GM23338 (cell line): ENCODE measurements at regions not wholly inside any gene's neighbourhood (a gene's known extent, or its start where the extent isn't known, plus 50 kb on each side); places are given as distances from the start of the nearest gene placed in this dataset.
A peak's percentile ranks its signal among the peaks of the same experiment; 100 is the strongest.

Experiments used
- ATAC-seq: fragments of 200-7000 bp; cut with Tn5 transposase; 3 replicates; pipeline ENCODE4 v1.9.1; 2020
- DNase-seq: peaks from one replicate; pipeline ENCODE4 v3.0.0-alpha.2; 2015; ENCODE audit warnings: low spot score
- H2AFZ ChIP-seq: fragments of 200-600 bp; sonication (generic); 2 replicates; pipeline ENCODE4 v1.8.0; 2016; ENCODE audit warnings: antibody characterized with exemption, mild to moderate bottlenecking, moderate library complexity
- H3F3A ChIP-seq: fragments of 200-600 bp; sonication (generic); replicated peaks from 2 replicates; pipeline ENCODE4 v1.8.0; 2017; ENCODE audit warnings: antibody characterized with exemption, mixed run types, low read depth
- H3K27ac ChIP-seq: fragments of 200-600 bp; sonication (generic); 2 replicates; pipeline ENCODE4 v1.6.1; 2016; ENCODE audit warnings: low read depth
- H3K27me3 ChIP-seq: fragments of 200-600 bp; sonication (generic); 2 replicates; pipeline ENCODE4 v1.8.0; 2016; ENCODE audit warnings: mild to moderate bottlenecking, mixed run types, moderate library complexity; ENCODE audit not compliant: insufficient read depth
- H3K36me3 ChIP-seq: fragments of 200-600 bp; sonication (generic); 2 replicates; pipeline ENCODE4 v1.8.0; 2016; ENCODE audit warnings: mild to moderate bottlenecking; ENCODE audit not compliant: insufficient read depth
- H3K4me1 ChIP-seq: fragments of 200-600 bp; sonication (generic); 2 replicates; pipeline ENCODE4 v1.8.0; 2016; ENCODE audit warnings: mild to moderate bottlenecking, moderate library complexity; ENCODE audit not compliant: insufficient read depth
- H3K4me2 ChIP-seq: fragments of 200-600 bp; sonication (generic); 2 replicates; pipeline ENCODE4 v1.7.1; 2017; ENCODE audit warnings: mixed run types
- H3K4me3 ChIP-seq: fragments of 200-600 bp; sonication (generic); 2 replicates; pipeline ENCODE4 v1.6.1; 2016; ENCODE audit warnings: mixed run types
- H3K79me2 ChIP-seq: fragments of 200-600 bp; sonication (generic); replicated peaks from 2 replicates; pipeline ENCODE4 v1.8.0; 2017; ENCODE audit warnings: mild to moderate bottlenecking; ENCODE audit not compliant: insufficient read depth
- H3K9me2 ChIP-seq: fragments of 200-600 bp; sonication (generic); 2 replicates; pipeline ENCODE4 v1.8.0; 2017; ENCODE audit not compliant: insufficient read depth
- H4K20me1 ChIP-seq: fragments of 200-600 bp; sonication (generic); replicated peaks from 2 replicates; pipeline ENCODE4 v1.8.0; 2017; ENCODE audit warnings: mild to moderate bottlenecking; ENCODE audit not compliant: insufficient read depth
- H3K27ac Mint-ChIP-seq: 2 replicates; pipeline ENCODE4 v1.8.0; 2020; ENCODE audit warnings: inconsistent platforms, mild to moderate bottlenecking, moderate library complexity, mixed read lengths
- H3K27me3 Mint-ChIP-seq: 3 replicates; pipeline ENCODE4 v1.8.0; 2022; ENCODE audit warnings: low read depth, mild to moderate bottlenecking, moderate library complexity, mixed read lengths, inconsistent platforms; ENCODE audit not compliant: insufficient read depth, poor library complexity
- H3K36me3 Mint-ChIP-seq: 3 replicates; pipeline ENCODE4 v1.8.0; 2021; ENCODE audit warnings: low read depth, mild to moderate bottlenecking, inconsistent platforms, moderate library complexity, mixed read lengths
- H3K4me1 Mint-ChIP-seq: 3 replicates; pipeline ENCODE4 v1.8.0; 2020; ENCODE audit warnings: mild to moderate bottlenecking, inconsistent platforms, mixed read lengths
- H3K4me3 Mint-ChIP-seq: 3 replicates; pipeline ENCODE4 v1.8.0; 2021; ENCODE audit warnings: moderate library complexity, mild to moderate bottlenecking, inconsistent platforms, mixed read lengths
- H3K9me3 Mint-ChIP-seq: 3 replicates; pipeline ENCODE4 v1.8.0; 2020; ENCODE audit warnings: moderate library complexity, mild to moderate bottlenecking, inconsistent platforms, mixed read lengths
- CTCF ChIP-seq, 2 experiments: fragments of 200-600 bp in 1 of 2; sonication (generic) in 1 of 2; conservative IDR thresholded peaks; 2 replicates each; pipeline versions ENCODE4 v1.5.1 to v1.6.1; 2016 to 2017; ENCODE audit warnings: antibody characterized with exemption in 2 of 2, low read depth in 2 of 2, mild to moderate bottlenecking in 2 of 2, moderate library complexity in 1 of 2
- ETS1 ChIP-seq: IDR thresholded peaks from 2 replicates; pipeline ENCODE4 v1.6.1; 2016; ENCODE audit warnings: antibody characterized with exemption
- EZH2 ChIP-seq: fragments of 200-600 bp; sonication (generic); IDR thresholded peaks from one replicate; pipeline ENCODE4 v1.8.0; 2017; ENCODE audit warnings: antibody characterized with exemption, mild to moderate bottlenecking, low read depth; ENCODE audit not compliant: unreplicated experiment
- EZH2phosphoT487 ChIP-seq: fragments of 200-600 bp; sonication (generic); IDR thresholded peaks from one replicate; pipeline ENCODE4 v1.8.1; 2018; ENCODE audit warnings: antibody characterized with exemption; ENCODE audit not compliant: unreplicated experiment
- JUNB ChIP-seq: IDR thresholded peaks from one replicate; pipeline ENCODE4 v1.6.1; 2016; ENCODE audit warnings: antibody characterized with exemption; ENCODE audit not compliant: unreplicated experiment
- NANOG ChIP-seq: IDR thresholded peaks from 2 replicates; pipeline ENCODE4 v1.6.1; 2016; ENCODE audit warnings: antibody characterized with exemption, borderline replicate concordance
- POLR2AphosphoS5 ChIP-seq: IDR thresholded peaks from 2 replicates; pipeline ENCODE4 v1.6.1; 2016; ENCODE audit warnings: antibody characterized with exemption, low read depth
- STAT1 ChIP-seq: IDR thresholded peaks from one replicate; pipeline ENCODE4 v1.6.1; 2016; ENCODE audit warnings: antibody characterized with exemption; ENCODE audit not compliant: unreplicated experiment
- ZNF114 ChIP-seq: fragments of 250-450 bp; sonication (Bioruptor Pico); IDR thresholded peaks from 2 replicates; pipeline ENCODE4 v1.5.0; 2020; ENCODE audit warnings: mild to moderate bottlenecking, moderate library complexity
- ZNF331 ChIP-seq: fragments of 250-450 bp; sonication (Bioruptor Pico); IDR thresholded peaks from 2 replicates; pipeline ENCODE4 v1.5.0; 2020; ENCODE audit warnings: low read depth, mild to moderate bottlenecking, moderate library complexity
- ZNF462 ChIP-seq: fragments of 250-450 bp; sonication (Bioruptor Pico); IDR thresholded peaks from 2 replicates; pipeline ENCODE4 v1.5.0; 2020; ENCODE audit warnings: mild to moderate bottlenecking, moderate library complexity

GRCh38 chr15:35689266-35689665, 143.3 kb upstream of the DPH6 start (continued):
- no peak for TF ChIP-seq ETS1
- TF ChIP-seq CTCF (conservative IDR thresholded peaks at IDR 0.05; ENCODE audit: low read depth in 2 of 2) = no peak

- no peaks in the 10 kb centered on the region for H3F3A ChIP-seq
- peaks cover 15% of the 10 kb centered on the region for H3K4me1 Mint-ChIP-seq
- no peaks in the 10 kb centered on the region for H3K9me3 Mint-ChIP-seq
- DNase-seq (no peak), ATAC-seq (no peak)
- H3K79me2 ChIP-seq = no peaks in the 10 kb centered on the region
- H3K4me1 ChIP-seq = no peaks in the 10 kb centered on the region
- H3K4me3 Mint-ChIP-seq = no peak overlapping the region
- H3K27ac Mint-ChIP-seq = no peak overlapping the region
- no peaks in the 10 kb centered on the region for H4K20me1 ChIP-seq
- H2AFZ ChIP-seq = peak overlapping the region; percentile 39; the same call in 1 of the 2 replicates
- H3K27ac ChIP-seq = no peak overlapping the region
- H3K4me3 ChIP-seq = no peak overlapping the region
- TF ChIP-seq EZH2phosphoT487 = no peak
- H3K9me2 ChIP-seq = no peaks in the 10 kb centered on the region
- H3K4me2 ChIP-seq = no peak overlapping the region
- H3K27me3 ChIP-seq = no peaks in the 10 kb centered on the region
- H3K27me3 Mint-ChIP-seq = no peaks in the 10 kb centered on the region
- H3K36me3 ChIP-seq = no peaks in the 10 kb centered on the region
- H3K36me3 Mint-ChIP-seq = no peaks in the 10 kb centered on the region
Measured at GRCh38 chr15:35690089-35690488, 144.1 kb upstream of the DPH6 start.

- no peaks in the 10 kb centered on the region for H3F3A ChIP-seq
- H3K27me3 Mint-ChIP-seq = no peaks in the 10 kb centered on the region
- H3K79me2 ChIP-seq = no peaks in the 10 kb centered on the region
- ATAC-seq (no peak), DNase-seq (no peak)
- no peaks in the 10 kb centered on the region for H3K9me2 ChIP-seq
- no peak overlapping the region for H3K4me3 ChIP-seq
- H3K36me3 ChIP-seq = no peaks in the 10 kb centered on the region
- peak overlapping the region; percentile 42; the same call in 1 of the 2 replicates for H3K27ac Mint-ChIP-seq
- no peaks in the 10 kb centered on the region for H3K9me3 Mint-ChIP-seq
- no peak overlapping the region for H3K27ac ChIP-seq
- peaks cover 12% of the 10 kb centered on the region for H3K4me1 Mint-ChIP-seq
- no peak overlapping the region for H3K4me2 ChIP-seq
- H3K4me1 ChIP-seq = no peaks in the 10 kb centered on the region
- H4K20me1 ChIP-seq = no peaks in the 10 kb centered on the region
- H3K36me3 Mint-ChIP-seq = no peaks in the 10 kb centered on the region
- H3K4me3 Mint-ChIP-seq = no peak overlapping the region
- H3K27me3 ChIP-seq = no peaks in the 10 kb centered on the region
- peak overlapping the region; percentile 39; the same call in 1 of the 2 replicates for H2AFZ ChIP-seq
- TF ChIP-seq ETS1 = no peak
- TF ChIP-seq NANOG = no peak
- TF ChIP-seq JUNB = no peak
- no peak for TF ChIP-seq EZH2
- no peak for TF ChIP-seq STAT1
- no peak for TF ChIP-seq EZH2phosphoT487
- no peak for TF ChIP-seq ZNF331 (CRISPR knock-in tag)
- TF ChIP-seq POLR2AphosphoS5 = no peak
- no peak for TF ChIP-seq ZNF114 (CRISPR knock-in tag)
- TF ChIP-seq ZNF462 (CRISPR knock-in tag) = no peak
Measured at GRCh38 chr15:35690698-35691116, 144.7 kb upstream of the DPH6 start.
